ENCODE measurements at regions not wholly inside any gene's neighbourhood (a gene's known extent, or its start where the extent isn't known, plus 50 kb on each side); places are given as distances from the start of the nearest gene placed in this dataset.

DNA sequence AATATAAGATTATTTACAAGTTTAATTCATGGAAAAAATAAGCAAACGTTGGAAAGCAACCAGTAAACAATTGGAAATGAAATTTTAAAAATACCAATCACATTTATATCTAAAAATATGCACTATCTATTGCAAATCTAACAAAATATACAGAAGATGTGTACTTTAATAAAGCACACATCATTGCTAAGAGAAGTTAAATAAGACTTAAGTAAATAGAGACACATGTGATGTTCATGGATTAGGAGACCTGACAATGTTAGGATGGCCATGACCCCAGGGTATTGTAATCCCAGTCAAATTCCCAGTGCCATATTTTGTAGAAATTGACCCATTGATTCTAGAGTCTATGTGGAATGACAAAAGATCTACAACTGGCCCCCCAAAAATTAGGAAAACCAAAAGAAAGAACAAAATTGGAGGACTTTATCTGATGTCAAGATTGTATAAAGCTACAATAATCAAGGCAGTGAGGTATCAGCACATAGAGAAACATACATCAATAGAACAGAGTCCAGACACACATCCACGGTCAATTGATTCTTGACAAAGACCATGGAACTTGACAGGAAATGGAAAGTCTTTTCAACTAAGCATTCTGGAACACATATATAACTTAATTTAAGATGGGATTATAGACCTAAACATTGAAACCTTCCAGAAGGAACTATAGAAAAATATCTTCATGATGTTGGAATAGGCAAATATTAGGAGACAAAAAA is 90.8 kb upstream of the USP29 start:
- Histone ChIP-seq H3K79me2 (ENCODE audit: control insufficient read depth in 1 of 2, insufficient read depth in 2 of 2, low read length in 2 of 2) (no peaks in the 10 kb centered on the region), H4K91ac (replicated peaks; ENCODE audit: insufficient read length, low read length) (no peak overlapping the region), H3K36me3 (ENCODE audit: control insufficient read depth in 2 of 4, insufficient read depth in 4 of 4, low read length in 3 of 4) (no peaks in the 10 kb centered on the region), H4K20me1 (replicated peaks in 1 of 2; ENCODE audit: control insufficient read depth in 1 of 2, insufficient read depth in 2 of 2, low read length in 2 of 2) (no peaks in the 10 kb centered on the region), H3K79me1 (ENCODE audit: low read depth, low read length) (no peaks in the 10 kb centered on the region), H3K18ac (ENCODE audit: extremely low read depth, low read length) (no peak overlapping the region), H3K9me3 (ENCODE audit: insufficient read depth in 2 of 2, low read depth in 1 of 2, low read length in 1 of 2) (peaks cover 61 to 81% of the 10 kb centered on the region in 2 experiments), H3K23ac (ENCODE audit: insufficient read length) (no peak overlapping the region), H3K23me2 (ENCODE audit: low read depth, low read length) (no peaks in the 10 kb centered on the region), H4K5ac (ENCODE audit: insufficient read length, low read depth, low read length) (no peak overlapping the region), H3K4me3 (ENCODE audit: extremely low read depth in 1 of 4, insufficient read depth in 2 of 4, low read depth in 3 of 4, low read length in 4 of 4) (no peak overlapping the region), H3K4ac (replicated peaks; ENCODE audit: insufficient read length, low read depth, low read length) (no peak overlapping the region), H2AFZ (ENCODE audit: low read length) (no peak overlapping the region), H2AK5ac (ENCODE audit: low read depth, low read length) (no peak overlapping the region), H2BK120ac (replicated peaks; ENCODE audit: low read depth, low read length) (no peak overlapping the region), H2BK12ac (ENCODE audit: low read depth, low read length) (no peak overlapping the region), H2BK5ac (ENCODE audit: low read depth, low read length) (no peak overlapping the region), H3K27me3 (replicated peaks in 1 of 4; ENCODE audit: control insufficient read depth in 3 of 4, extremely low read depth in 1 of 4, insufficient read depth in 3 of 4, low read length in 3 of 4) (no peaks in the 10 kb centered on the region), H2BK15ac (ENCODE audit: low read length) (no peak overlapping the region), H3K14ac (ENCODE audit: insufficient read length) (no peak overlapping the region), H3K4me1 (replicated peaks in 1 of 4; ENCODE audit: control insufficient read depth in 3 of 4, insufficient read depth in 4 of 4, low read length in 3 of 4) (no peaks in the 10 kb centered on the region), H3K9ac (replicated peaks in 1 of 4; ENCODE audit: extremely low read depth in 1 of 4, low read depth in 3 of 4, low read length in 3 of 4) (no peak overlapping the region), H2BK20ac (ENCODE audit: low read length) (no peak overlapping the region), H3K4me2 (ENCODE audit: insufficient read depth in 1 of 2, low read depth in 2 of 2, low read length in 2 of 2) (no peak overlapping the region), H4K8ac (ENCODE audit: extremely low read depth, insufficient read depth, low read length) (no peak overlapping the region), H3K27ac (ENCODE audit: low read depth, low read length) (no peak overlapping the region), H3K56ac (replicated peaks; ENCODE audit: insufficient read length, low read depth, low read length) (no peak overlapping the region)
- TF ChIP-seq CBX5 (IDR thresholded peaks at IDR 0.05; ENCODE audit: low read depth, low read length) (no peak), RXRA (IDR thresholded peaks at IDR 0.05; ENCODE audit: insufficient read depth, low read depth, low read length) (no peak), RAD21 (IDR thresholded peaks at IDR 0.05 in 1 of 2, conservative IDR thresholded peaks at IDR 0.05 in 1 of 2; ENCODE audit: low read depth in 2 of 2, low read length in 2 of 2) (no peak), BRCA1 (IDR thresholded peaks at IDR 0.05; ENCODE audit: low read depth, low read length) (no peak), ASH2L (IDR thresholded peaks at IDR 0.05; ENCODE audit: low read length) (no peak), CEBPB (IDR thresholded peaks at IDR 0.05; ENCODE audit: low read depth, low read length) (no peak), KDM1A (IDR thresholded peaks at IDR 0.05; ENCODE audit: borderline replicate concordance, low read length) (no peak), BACH1 (IDR thresholded peaks at IDR 0.05; ENCODE audit: low read length) (no peak)
- CTCF ChIA-PET (ENCODE audit: partially characterized antibody): interaction anchor here (0.6 kb wide), 1 partner anchor 21 kb away, joined by 3 read pairs; no protein-coding TSS in a partner anchor
- DNase-seq (ENCODE audit: low read depth in 1 of 2, low spot score in 2 of 2) (no peak), FAIRE-seq (no peak)
- whole genome bisulfite sequencing, 2 experiments (ENCODE audit: extremely low coverage in 1 of 2, insufficient coverage in 1 of 2, insufficient read length in 1 of 2, insufficient replicate concordance in 2 of 2, low coverage in 1 of 2, low lambda C conversion rate in 2 of 2, missing lambda C conversion rate in 1 of 2): 56% methylated on average over 2 of the region's 2 CpGs; no CpG with 5 or more reads in 1 of the 2 experiments
- POLR2A ChIA-PET (ENCODE audit: partially characterized antibody): no interaction called here
